Amniotic epithelial cell (primary cell): ENCODE measurements at regions not wholly inside any gene's neighbourhood (a gene's known extent, or its start where the extent isn't known, plus 50 kb on each side); places are given as distances from the start of the nearest gene placed in this dataset.
"Not testable (repeated sequence)": the region's sequence is repeated elsewhere in the genome, so short reads cannot be mapped to it uniquely, and the experiment has no call there.

Experiments used
- DNase-seq: peaks from one replicate; pipeline ENCODE4 v3.0.0-alpha.2; 2010; ENCODE audit warnings: low read depth

DNA sequence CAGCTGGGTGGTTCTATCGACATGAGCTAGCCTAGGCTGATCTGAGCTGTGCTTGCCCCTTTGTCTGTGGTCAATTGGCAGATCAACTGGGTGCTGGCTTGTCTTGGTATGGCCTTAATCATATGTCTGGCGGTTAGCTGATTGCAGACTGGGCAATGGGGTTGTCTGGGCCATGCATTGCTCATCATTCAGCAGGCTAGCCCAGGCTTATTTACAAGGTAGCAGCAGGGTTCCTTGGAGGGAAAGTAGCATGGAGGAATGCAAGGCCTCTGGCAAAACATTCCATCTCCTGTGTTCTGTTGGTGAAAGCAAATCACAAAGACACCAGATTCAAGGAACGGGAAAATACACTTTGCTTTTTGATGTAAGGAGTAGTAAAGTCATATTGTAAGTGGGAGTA, 84.0 kb upstream of the IVNS1ABP start:
- peak; percentile 74 for DNase-seq

DNA sequence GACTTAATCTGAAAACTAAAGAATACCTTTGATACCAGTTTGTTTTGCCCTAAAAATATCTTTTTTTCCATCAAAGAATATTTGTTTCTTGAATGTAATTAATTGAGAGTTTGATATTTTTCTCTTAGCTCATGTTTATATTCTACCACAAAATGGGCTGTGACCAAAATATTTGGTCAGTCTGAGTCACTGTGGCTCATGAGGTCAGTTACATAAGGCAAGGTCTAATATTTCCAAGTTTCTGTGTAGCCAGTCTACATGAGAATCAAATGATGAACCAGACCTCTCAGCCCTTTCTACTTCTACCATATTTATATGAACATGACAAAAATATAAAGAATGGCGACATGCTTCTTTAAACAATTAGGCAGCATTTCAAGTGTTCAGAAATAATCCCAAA, 83.0 kb upstream of the IVNS1ABP start:
- peak; percentile 64 for DNase-seq

DNA sequence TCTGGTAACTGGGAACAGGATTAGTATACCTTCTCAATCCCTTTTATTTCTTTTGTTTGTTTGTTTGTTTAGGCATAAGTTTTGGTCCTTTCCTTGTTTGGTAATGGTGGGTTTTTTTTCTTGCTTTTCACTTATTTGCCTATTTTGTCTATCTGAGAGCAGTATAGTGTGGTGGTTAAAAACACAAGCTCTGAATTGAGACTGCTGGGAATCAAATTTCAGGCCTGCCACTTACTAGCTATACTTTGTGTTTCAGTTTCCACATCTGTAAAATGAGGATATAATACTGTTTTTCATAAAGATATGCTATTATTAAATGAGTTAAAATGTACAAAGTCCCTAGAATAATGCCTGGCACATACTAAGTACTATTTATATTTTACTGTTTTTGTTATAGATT, 81.6 kb upstream of the IVNS1ABP start:
- DNase-seq: no peak

DNA sequence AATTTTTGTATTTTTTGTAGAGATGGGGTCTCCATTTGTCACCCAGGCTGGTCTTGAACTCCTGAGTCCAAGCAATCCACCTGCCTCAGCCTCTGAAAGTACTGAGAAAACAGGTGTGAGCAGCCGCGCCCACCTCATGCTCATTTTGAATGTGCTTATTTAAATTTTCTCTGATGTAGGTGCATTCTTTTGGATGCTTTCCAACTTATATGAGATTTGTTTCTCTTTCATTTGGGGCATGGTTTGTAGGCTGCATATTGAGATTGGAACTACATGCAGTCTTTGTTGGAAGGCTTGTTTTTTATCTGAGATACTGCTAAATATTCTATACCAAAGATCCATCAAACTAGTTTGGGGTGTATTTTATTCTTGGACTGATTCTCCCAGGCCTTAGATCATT, 81.0 kb upstream of the IVNS1ABP start:
- DNase-seq: no peak

DNA sequence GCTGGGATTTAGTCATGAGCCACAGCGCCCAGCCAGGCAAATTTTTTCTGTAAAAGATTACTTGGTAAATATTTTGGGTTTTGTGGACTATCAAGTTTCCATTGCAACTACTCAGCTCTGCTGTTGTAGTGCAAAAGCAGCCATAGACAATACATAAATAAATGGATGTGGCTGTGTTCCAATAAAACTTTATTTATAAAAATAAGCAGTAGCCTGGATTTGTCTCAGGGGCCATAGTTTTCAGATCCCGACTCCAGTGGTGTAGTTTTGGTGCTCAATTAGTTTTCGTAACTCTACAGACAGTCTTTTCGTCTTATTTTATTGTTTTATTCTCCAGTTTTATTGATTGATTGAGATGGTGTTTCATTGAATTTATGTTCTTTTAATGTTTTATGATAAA, 80.1 kb upstream of the IVNS1ABP start:
- no peak for DNase-seq

DNA sequence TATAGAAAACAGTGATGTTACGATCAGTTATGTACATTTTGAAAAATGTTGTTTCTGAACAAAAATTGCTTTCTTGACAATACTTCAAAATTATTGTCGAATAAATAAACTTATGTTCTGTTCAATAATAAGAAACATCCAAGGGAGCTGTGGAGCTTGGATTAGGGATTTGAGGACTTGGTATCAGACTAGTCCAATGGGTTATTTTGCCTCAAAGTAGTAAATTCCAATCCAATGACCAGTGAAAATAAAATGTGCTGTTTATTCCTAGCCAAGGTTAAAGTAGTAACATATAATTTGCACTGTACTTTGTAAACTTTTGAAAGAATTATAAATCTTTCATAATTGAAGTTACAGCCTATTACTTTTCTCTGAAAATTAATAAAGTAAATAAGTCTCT, 79.1 kb upstream of the IVNS1ABP start:
- no peak for DNase-seq

DNA sequence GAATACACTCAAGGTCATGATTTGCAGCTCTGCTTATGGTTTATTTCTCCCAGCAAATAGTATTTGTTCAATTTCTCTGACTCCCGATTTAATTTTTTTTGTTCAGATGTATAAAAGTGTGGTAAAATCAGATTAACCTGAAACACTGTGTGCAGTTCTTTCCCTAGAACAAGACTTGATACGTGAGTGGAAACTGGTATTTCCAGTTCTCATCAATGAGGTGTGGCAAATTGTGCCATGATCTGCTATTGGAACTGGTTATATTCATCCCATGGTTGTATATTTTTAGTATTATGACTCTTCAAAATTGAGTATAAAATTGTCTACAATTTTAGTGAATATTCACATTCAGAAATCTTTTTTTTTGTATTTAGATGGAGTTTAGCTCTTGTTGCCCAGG, 76.8 kb upstream of the IVNS1ABP start:
- no peak for DNase-seq

DNA sequence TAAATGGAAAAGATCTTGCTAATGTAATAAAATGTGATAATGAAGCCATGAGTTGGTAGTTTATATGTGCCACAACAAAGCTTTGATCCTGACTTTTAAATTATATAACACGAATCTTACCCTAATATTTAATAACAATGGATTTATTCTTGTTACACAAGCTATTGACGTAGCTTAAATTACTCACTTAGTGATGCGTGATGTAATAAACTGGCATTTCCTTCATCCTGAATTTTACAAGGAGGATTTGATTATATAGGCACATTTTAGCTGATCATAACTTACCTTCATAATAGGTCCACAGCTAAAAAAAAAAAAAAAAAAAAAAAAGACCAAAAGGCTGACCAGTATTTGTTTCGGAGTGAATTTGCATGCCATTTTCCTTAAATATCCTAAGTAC, 76.2 kb upstream of the IVNS1ABP start:
- no peak for DNase-seq

DNA sequence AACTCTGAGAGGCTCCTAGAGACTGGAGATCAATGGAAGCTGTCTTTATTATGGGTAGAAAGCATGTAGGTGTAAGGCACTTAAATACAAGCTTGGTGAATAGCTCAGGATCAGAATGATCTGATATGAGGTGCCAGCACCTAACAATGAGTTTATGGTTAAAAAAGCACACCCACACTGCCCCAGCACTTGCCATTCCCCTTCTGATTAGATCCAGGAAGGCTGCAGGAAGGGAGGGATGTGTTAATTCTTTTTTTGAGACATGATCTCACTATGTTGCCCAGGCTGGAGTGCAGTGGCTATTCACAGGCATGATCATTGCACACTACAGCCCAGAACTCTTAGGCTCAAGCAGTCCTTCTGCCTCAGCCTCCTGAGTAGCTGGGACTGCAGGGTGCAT, 71.8 kb upstream of the IVNS1ABP start:
- DNase-seq: no peak

DNA sequence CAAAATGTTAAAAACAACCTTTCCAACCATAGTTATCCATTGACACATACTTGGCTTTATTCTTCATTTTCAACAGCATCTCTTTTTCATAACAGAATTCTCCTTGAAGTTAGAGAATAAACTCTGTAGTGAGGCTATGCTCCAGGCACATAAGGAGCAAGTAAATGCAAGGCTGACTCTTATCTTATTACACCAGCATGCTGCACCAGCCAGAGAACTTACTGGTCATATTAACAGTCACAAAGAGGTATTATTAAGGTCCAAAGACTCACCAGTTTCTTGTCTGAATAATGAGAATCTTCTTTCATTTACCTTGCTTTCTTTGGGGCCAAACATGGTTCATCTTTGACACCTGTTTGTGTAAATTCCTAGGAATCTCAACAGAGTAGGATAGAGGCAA, 71.3 kb upstream of the IVNS1ABP start:
- DNase-seq: no peak

DNA sequence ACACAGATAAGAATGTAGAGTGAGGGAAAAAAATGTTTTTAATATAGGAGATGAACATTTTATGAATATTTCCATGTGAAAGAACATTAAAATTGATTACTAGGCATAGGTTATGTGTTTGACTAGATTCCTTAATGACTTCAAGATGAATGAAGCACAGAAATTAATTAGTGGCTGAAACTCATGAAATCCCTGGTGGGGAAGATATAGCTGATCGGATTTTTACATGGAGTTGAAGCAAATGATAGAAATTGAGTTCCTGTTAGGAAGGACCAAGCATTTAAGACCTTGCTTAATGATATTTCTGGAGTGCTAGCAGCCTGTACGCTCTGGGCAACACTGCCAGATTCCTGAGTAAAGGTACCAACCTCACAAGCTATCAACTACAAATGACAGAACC, 68.9 kb upstream of the IVNS1ABP start:
- no peak for DNase-seq

DNA sequence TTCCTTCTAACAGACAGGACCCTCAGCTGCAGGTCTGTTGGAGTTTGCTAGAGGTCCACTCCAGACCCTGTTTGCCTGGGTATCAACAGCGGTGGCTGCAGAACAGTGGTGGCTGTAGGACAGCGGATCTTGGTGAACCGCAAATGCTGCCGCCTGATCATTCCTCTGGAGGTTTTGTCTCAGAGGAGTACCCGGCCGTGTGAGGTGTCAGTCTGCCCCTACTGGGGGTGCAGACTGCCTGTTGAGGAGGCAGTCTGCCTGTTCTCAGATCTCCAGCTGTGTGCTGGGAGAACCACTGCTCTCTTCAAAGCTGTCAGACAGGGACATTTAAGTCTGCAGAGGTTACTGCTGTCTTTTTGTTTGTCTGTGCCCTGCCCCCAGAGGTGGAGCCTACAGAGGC, 66.8 kb upstream of the IVNS1ABP start:
- not testable (repeated sequence) for DNase-seq

DNA sequence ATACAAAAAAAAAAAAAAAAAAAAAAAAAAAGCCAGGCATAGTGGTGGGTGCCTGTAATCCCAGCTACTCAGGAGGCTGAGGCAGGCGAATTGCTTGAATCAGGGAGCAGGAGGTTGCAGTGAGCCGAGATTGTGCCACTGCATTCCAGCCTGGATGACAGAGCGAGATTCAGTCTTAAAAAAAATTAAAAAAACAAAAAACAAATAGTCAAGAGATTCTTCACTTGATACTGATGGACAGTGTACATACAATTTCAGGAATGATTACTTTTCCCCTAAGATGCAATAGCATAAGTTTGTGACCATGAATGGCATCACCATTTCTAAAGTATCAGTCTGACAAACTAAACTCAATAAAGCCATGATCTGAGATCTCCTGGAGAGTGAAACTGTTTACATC, 60.8 kb upstream of the IVNS1ABP start:
- no peak for DNase-seq

DNA sequence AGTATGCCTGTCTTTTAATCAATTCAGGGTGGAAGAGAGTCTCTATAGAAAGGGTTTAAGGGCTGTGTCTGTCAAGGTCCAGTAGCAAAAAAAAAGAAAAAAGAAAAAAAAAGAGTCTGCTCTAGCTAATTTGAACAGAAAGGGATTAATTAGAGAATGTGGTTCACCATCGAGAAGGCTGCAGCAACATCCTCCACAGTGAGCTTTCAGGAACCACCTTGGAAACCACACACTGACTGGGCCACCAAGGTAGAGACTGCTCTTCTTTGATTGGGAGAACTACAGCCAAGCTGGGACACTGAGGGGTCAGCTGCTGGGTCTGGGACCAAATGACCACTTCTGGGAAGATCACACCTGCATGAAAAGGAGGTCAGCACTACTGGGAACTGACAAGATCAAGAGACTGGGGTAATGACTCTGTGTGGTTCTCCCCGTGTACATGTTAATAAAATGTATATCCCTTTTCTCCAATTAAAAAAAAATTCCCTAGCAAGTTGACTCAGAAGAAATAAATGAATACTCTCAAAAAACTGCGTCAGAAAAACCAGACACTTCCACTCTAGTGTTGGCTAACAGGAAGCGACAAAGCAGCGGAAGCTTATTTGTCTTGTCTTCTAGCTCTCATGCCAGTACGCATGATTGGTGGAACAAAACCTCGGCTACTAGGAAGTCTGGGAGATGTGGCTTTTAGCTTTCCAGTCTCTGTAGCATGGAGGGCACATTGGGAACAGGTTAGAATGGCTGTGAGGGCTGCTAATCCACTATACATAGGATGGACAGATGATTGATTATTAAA, 60.0 kb upstream of the IVNS1ABP start:
- peak; percentile 73 for DNase-seq

DNA sequence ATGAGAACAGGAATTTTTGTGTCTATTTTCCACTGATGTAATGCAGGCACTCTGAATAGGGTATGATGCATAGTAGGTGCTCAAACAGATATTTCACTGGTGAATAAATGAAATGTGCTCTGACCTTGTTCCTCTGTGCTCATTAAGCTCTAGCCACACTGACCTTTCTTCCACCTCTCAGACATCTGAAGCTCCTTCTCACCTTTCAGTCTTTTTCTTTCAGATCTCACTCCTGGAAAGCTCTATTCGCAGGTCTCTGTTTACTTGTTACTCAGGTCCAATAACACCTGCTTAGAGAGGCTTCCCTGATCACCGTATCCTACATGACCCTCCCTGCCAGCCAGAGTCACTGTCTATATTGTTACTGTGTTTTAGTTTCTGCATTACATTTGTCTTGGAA, 59.2 kb upstream of the IVNS1ABP start:
- DNase-seq: no peak

DNA sequence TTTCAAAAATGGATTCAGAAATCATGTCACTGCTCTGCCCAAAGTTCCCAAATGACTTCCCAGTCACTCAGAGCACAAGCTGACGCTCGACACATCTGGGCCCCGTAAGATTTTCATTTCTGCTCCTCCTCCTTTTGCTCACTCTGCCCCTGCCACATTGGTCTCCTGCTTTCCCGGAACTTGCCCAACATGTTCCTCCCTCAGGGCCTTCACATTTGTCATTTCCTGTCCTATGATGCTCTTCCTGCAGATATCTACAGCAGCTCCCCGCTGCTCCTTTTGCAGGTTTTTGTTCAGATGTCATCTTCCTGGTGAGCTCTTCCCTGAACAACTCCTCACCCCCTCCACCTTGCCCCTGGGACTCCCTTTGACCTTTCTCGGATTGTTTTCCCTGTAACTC, 58.5 kb upstream of the IVNS1ABP start:
- DNase-seq: no peak

DNA sequence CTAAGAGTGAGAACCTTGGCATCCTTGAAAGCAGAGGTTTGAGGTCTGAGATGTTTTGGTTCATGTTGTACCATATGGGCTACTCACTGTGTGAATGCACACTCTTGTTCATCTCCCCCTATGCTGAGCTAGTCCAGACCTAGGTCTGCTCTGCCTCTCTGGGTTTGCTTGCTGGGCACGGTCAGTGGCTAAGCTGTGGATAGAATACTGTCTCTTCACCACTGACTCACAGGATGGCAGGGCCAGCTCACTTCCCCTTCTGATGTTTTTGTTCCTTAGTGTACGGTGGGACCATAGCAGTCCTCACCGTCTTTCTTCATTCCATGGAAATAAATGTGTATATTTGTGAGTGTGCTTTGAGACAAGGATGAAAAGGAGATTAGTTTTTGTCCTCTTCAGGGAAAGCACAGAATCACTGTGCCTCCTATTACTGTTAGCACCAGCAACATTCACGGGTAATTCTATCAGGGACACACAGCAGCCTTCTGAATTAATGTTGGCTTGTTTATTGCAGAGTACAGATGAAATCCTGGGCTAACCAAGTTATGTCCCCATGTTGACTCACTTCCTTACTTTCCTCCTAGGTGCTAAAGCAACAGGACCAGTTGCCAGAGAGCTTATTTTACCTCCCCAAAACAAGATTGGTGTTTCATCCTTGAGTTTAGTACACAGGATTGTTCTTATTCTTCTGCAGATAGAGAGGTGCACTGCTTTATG, 56.9 kb upstream of the IVNS1ABP start:
- peak; percentile 43 for DNase-seq

DNA sequence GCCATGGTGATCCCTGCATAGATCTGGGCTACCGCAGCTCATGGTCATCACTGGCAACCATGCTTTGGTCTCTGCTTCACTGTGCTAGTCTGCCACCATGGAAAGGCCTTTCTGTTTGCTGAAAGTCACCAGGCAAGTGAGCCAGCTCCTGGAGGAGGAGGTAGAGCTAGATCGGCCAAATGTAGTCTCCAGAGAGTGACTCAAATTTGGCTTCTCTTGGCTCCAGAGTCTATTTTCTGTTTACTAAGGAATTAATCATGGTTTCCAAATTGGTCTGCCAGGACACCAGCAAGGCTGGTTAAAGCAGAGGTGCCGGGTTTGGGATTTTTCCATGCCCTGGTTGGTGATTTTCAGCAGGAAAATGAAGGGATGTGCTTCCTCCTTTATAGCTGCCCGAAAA, 52.7 kb upstream of the IVNS1ABP start:
- DNase-seq: no peak

DNA sequence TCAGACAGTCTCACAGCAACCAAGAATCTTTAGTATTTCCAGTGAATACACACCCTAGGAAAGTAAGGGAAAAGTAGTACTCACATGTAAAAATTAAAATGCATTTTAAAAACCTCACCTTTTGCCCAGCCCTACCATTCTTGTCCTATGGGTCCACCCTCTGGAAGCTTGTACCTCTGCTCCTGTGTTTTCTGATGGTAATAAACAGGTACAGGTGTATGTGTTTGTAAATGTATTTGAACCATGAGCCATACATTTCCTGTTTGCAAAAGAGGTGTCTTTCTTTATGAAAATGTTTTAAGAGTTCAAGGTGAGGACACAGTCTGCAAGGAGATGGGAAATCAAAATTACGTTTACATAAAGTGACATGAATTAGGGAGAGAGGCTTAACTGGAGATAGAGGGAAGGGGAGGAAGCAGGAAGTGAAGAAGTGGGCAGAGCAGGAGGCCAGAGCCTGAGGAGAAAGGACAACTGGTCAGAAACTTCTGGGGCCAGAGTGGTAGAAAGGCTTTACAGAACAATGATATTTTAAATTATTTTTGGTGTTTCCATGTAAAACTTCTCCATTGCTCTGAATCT, 52.0 kb upstream of the IVNS1ABP start:
- DNase-seq: no peak

DNA sequence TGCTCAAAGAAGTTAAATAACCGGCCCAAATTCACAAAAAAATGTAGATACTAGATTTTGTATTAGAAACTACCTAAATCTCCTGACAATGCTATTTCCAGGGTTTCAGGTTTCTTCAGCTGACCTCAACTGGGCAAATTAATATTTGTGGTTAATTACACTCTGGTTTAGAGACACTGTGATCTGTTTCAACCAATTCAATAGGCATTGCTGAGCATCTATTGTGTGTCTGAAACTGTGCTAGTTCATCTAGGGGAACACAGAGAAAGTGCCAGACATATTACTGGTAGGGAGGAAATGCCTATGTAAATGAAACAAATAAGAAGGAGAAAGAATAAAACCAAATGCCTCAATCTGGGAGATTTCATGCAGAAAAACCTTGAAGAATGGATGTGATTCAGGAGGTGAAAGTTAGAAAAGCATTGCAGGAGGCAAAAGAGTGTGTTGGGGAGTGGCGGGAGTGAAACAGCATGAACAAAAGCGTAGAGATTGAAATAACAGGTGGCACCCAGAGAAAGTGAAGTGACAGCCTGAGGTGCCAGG, 51.3 kb upstream of the IVNS1ABP start:
- DNase-seq: no peak

DNA sequence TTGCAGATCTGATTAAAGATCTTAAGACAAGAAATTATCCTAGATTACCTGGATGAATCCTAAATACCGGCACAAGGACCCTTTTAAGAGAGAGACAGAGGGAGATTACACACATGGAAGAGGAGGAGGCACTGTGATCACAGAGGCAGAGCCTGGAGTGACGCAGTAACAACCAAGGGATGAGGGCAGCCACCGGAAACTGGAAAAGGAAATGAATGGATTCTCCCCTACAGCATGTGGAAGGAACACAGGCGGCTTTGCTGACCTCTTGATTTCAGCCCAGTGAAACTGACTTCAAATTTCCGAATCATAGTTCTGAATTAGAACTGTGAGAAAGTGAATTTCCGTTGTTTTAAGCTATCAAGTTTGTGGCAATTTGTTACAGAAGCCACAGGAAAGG, 50.2 kb upstream of the IVNS1ABP start:
- no peak for DNase-seq
